Fibroblast of lung (primary cell): ENCODE measurements at regions not wholly inside any gene's neighbourhood (a gene's known extent, or its start where the extent isn't known, plus 50 kb on each side); places are given as distances from the start of the nearest gene placed in this dataset.
"Not testable (repeated sequence)": the region's sequence is repeated elsewhere in the genome, so short reads cannot be mapped to it uniquely, and the experiment has no call there.

Source experiments
- DNase-seq, 2 donors: peaks; one replicate each; pipeline versions ENCODE4 v3.0.0 to v3.0.0-alpha.2; 2010; ENCODE audit warnings: low read depth in 2 of 2
- H2AFZ ChIP-seq: 2 replicates; pipeline ENCODE4 v1.5.1; 2012; ENCODE audit warnings: low read length, control low read depth, inconsistent platforms
- H3K27ac ChIP-seq: 2 replicates; pipeline ENCODE4 v1.5.1; 2011; ENCODE audit warnings: low read length, control low read depth; ENCODE audit not compliant: insufficient read depth
- H3K27me3 ChIP-seq: 2 replicates; pipeline ENCODE4 v1.5.1; 2011; ENCODE audit warnings: mild to moderate bottlenecking, low read length; ENCODE audit not compliant: control insufficient read depth, insufficient read depth
- H3K36me3 ChIP-seq: 2 replicates; pipeline ENCODE4 v1.5.1; 2011; ENCODE audit warnings: low read length; ENCODE audit not compliant: control insufficient read depth, insufficient read depth
- H3K4me1 ChIP-seq: 2 replicates; pipeline ENCODE4 v1.5.1; 2011; ENCODE audit warnings: low read length; ENCODE audit not compliant: control insufficient read depth, insufficient read depth; ENCODE audit errors: extremely low read depth
- H3K4me2 ChIP-seq: 2 replicates; pipeline ENCODE4 v1.5.1; 2011; ENCODE audit warnings: low read length, control low read depth; ENCODE audit not compliant: insufficient read depth; ENCODE audit errors: extremely low read depth
- H3K4me3 ChIP-seq, 4 experiments: fragments of 200-600 bp in 1 of 4; sonication (generic) in 1 of 4; replicated peaks in 1 of 4; 2 replicates each; pipeline ENCODE4 v1.5.1; 2011 to 2016; ENCODE audit warnings: low read length in 4 of 4, low read depth in 3 of 4, mild to moderate bottlenecking in 3 of 4, control low read depth in 2 of 4, inconsistent platforms in 1 of 4, mixed read lengths in 1 of 4; ENCODE audit not compliant: insufficient read depth in 1 of 4; ENCODE audit errors: control extremely low read depth in 1 of 4
- H3K79me2 ChIP-seq: 2 replicates; pipeline ENCODE4 v1.5.1; 2012; ENCODE audit warnings: mild to moderate bottlenecking, low read length, inconsistent platforms; ENCODE audit not compliant: control insufficient read depth, insufficient read depth
- H3K9ac ChIP-seq: 2 replicates; pipeline ENCODE4 v1.5.1; 2011; ENCODE audit warnings: mild to moderate bottlenecking, low read length, control low read depth; ENCODE audit not compliant: insufficient read depth
- H3K9me3 ChIP-seq: 2 replicates; pipeline ENCODE4 v1.5.1; 2012; ENCODE audit warnings: low read depth, low read length; ENCODE audit not compliant: control insufficient read depth, insufficient read depth
- H4K20me1 ChIP-seq: 2 replicates; pipeline ENCODE4 v1.5.1; 2011; ENCODE audit warnings: low read length; ENCODE audit not compliant: control insufficient read depth, insufficient read depth; ENCODE audit errors: extremely low read depth
- CTCF ChIP-seq, 2 donors: IDR thresholded peaks in 1 of 2; conservative IDR thresholded peaks in 1 of 2; 1 replicate in 1 of 2; 2 replicates in 1 of 2; pipeline ENCODE4 v1.5.1; 2011 to 2012; ENCODE audit warnings: low read length in 2 of 2, control low read depth in 1 of 2, inconsistent platforms in 1 of 2, low read depth in 1 of 2, mild to moderate bottlenecking in 1 of 2

GRCh38 chr2:87239558-87240215 lies 218.0 kb upstream of the PLGLB1 start:
- H3K4me1 ChIP-seq, H3K79me2 ChIP-seq, H4K20me1 ChIP-seq, H3K27me3 ChIP-seq, H3K9ac ChIP-seq, H3K9me3 ChIP-seq, H3K36me3 ChIP-seq, H2AFZ ChIP-seq, H3K4me3 ChIP-seq, H3K4me2 ChIP-seq, H3K27ac ChIP-seq: not testable (repeated sequence)
- peak in 1 of 2 donors; percentile 2 for DNase-seq
- peak in 1 of 2 donors; percentile 14 for TF ChIP-seq CTCF (conservative IDR thresholded peaks at IDR 0.05 in 1 of 2, IDR thresholded peaks at IDR 0.05 in 1 of 2; ENCODE audit: low read depth in 1 of 2, low read length in 2 of 2)

- not testable (repeated sequence) for DNase-seq, H3K36me3 ChIP-seq, H3K9me3 ChIP-seq, H3K4me3 ChIP-seq, H3K27me3 ChIP-seq, H3K4me2 ChIP-seq, H2AFZ ChIP-seq, H3K4me1 ChIP-seq, H3K27ac ChIP-seq, H3K9ac ChIP-seq, H3K79me2 ChIP-seq, H4K20me1 ChIP-seq
Observed at GRCh38 chr2:87246066-87246717, 224.5 kb upstream of the PLGLB1 start.

GRCh38 chr2:87252046-87252445 lies 230.4 kb upstream of the PLGLB1 start:
- not testable (repeated sequence) for H3K4me1 ChIP-seq, H2AFZ ChIP-seq, H3K9me3 ChIP-seq, H3K36me3 ChIP-seq, H3K4me3 ChIP-seq, DNase-seq, H3K9ac ChIP-seq, H4K20me1 ChIP-seq, H3K27ac ChIP-seq, H3K4me2 ChIP-seq, H3K27me3 ChIP-seq, H3K79me2 ChIP-seq

- not testable (repeated sequence) for H3K27me3 ChIP-seq, H3K9me3 ChIP-seq, H3K79me2 ChIP-seq, DNase-seq, H2AFZ ChIP-seq, H3K4me1 ChIP-seq, H3K4me3 ChIP-seq, H3K9ac ChIP-seq, H3K4me2 ChIP-seq, H3K27ac ChIP-seq, H4K20me1 ChIP-seq, H3K36me3 ChIP-seq
Observed at GRCh38 chr2:87254562-87254961, 232.9 kb upstream of the PLGLB1 start.

GRCh38 chr2:87255410-87255809 lies 233.8 kb upstream of the PLGLB1 start:
- not testable (repeated sequence) for H3K4me1 ChIP-seq, H3K79me2 ChIP-seq, H3K36me3 ChIP-seq, H3K27me3 ChIP-seq, H4K20me1 ChIP-seq, H3K4me2 ChIP-seq, DNase-seq, H3K4me3 ChIP-seq, H3K9me3 ChIP-seq, H3K9ac ChIP-seq, H2AFZ ChIP-seq, H3K27ac ChIP-seq

GRCh38 chr2:87258887-87259286 lies 237.2 kb upstream of the PLGLB1 start:
- not testable (repeated sequence) for H3K4me3 ChIP-seq, H3K9me3 ChIP-seq, H3K9ac ChIP-seq, H3K27ac ChIP-seq, H3K79me2 ChIP-seq, DNase-seq, H3K27me3 ChIP-seq, H2AFZ ChIP-seq, H4K20me1 ChIP-seq, H3K4me2 ChIP-seq, H3K4me1 ChIP-seq, H3K36me3 ChIP-seq
